H1 (cell line): ENCODE measurements at regions not wholly inside any gene's neighbourhood (a gene's known extent, or its start where the extent isn't known, plus 50 kb on each side); places are given as distances from the start of the nearest gene placed in this dataset.

ENCODE experiments used
- CHD7 ChIP-seq: fragments of 300-600 bp; sonication (generic); IDR thresholded peaks from 2 replicates; pipeline ENCODE4 v1.7.1; 2012; ENCODE audit warnings: low read length, moderate library complexity, mild to moderate bottlenecking, inconsistent platforms; ENCODE audit not compliant: insufficient replicate concordance
- GABPA ChIP-seq: IDR thresholded peaks from 2 replicates; pipeline ENCODE4 v1.6.1; 2011; ENCODE audit warnings: mild to moderate bottlenecking, low read length, moderate library complexity, borderline replicate concordance; ENCODE audit not compliant: insufficient read depth
- POLR2A ChIP-seq, 2 experiments: IDR thresholded peaks; 1 replicate in 1 of 2; 2 replicates in 1 of 2; pipeline ENCODE4 v1.6.1; 2011; ENCODE audit warnings: low read depth in 2 of 2, low read length in 2 of 2, mild to moderate bottlenecking in 2 of 2; ENCODE audit errors: control extremely low read depth in 1 of 2
- RFX5 ChIP-seq: IDR thresholded peaks from 2 replicates; pipeline ENCODE4 v1.6.1; 2011; ENCODE audit warnings: low read depth, low read length, improper control_type of control experiment, borderline replicate concordance
- SP2 ChIP-seq: IDR thresholded peaks from 2 replicates; pipeline ENCODE4 v1.6.1; 2012; ENCODE audit warnings: mild to moderate bottlenecking, low read length, inconsistent platforms
- SP4 ChIP-seq: IDR thresholded peaks from 2 replicates; pipeline ENCODE4 v1.6.1; 2012; ENCODE audit warnings: low read length, inconsistent platforms
- TCF12 ChIP-seq: IDR thresholded peaks from 2 replicates; pipeline ENCODE4 v1.6.1; 2011; ENCODE audit warnings: low read depth, mild to moderate bottlenecking, low read length

GRCh38 chrX:10393241-10393640, 227.1 kb downstream of the MID1 start (continued):
- TF ChIP-seq GABPA (no peak), CHD7 (no peak), SP4 (no peak), SP2 (no peak), POLR2A (IDR thresholded peaks at IDR 0.05; ENCODE audit: control extremely low read depth in 1 of 2, low read depth in 2 of 2, low read length in 2 of 2) (no peak), RFX5 (no peak), TCF12 (no peak)
